ENCODE measurements at regions not wholly inside any gene's neighbourhood (a gene's known extent, or its start where the extent isn't known, plus 50 kb on each side); places are given as distances from the start of the nearest gene placed in this dataset.
A peak's percentile ranks its signal among the peaks of the same experiment; 100 is the strongest.
"Not testable (repeated sequence)": the region's sequence is repeated elsewhere in the genome, so short reads cannot be mapped to it uniquely, and the experiment has no call there.

GRCh38 chr4:9110700-9111099, 59.5 kb upstream of the FAM90A26 start:
- DNase-seq (ENCODE audit: low read depth in 2 of 2): not testable (repeated sequence)

- DNase-seq (ENCODE audit: low read depth in 2 of 2): not testable (repeated sequence)
These were observed 67.1 kb upstream of the FAM90A26 start for GRCh38 chr4:9103148-9103524.

DNA sequence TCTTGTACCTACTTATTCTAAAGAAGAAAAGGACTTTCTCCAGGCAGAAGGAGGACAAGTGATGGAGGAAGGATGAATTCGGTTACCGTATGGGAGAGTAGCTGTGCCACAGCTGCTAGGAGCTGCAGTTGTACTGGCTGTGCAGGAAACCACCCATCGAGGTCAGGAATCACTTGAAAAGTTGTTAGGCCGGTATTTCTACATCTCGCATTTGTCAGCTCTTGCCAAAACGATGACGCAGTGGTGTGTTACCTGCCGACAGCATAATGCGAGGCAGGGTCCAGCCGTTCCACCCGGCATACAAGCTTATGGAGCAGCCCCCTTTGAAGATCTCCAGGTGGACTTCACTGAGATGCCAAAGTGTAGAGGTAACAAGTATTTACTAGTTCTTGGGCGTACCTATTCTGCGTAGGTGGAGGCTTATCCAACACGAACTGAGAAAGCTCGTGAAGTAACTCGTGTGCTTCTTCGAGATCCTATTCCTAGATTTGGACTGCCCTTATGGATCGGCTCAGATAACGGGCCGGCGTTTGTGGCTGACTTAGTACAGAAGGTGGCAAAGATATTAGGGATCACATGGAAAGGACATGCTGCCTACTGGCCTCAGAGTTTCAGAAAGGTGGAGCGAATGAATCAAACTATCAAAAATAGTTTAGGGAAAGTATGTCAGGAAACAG, 67.6 kb upstream of the FAM90A26 start:
- DNase-seq (ENCODE audit: low read depth in 2 of 2): not testable (repeated sequence)

- DNase-seq (ENCODE audit: low read depth in 2 of 2): not testable (repeated sequence)
These were observed 73.9 kb upstream of the FAM90A26 start for GRCh38 chr4:9096330-9096729.

- not testable (repeated sequence) for DNase-seq (ENCODE audit: low read depth in 2 of 2)
These were observed 91.4 kb upstream of the FAM90A26 start for GRCh38 chr4:9078796-9079195.

DNA sequence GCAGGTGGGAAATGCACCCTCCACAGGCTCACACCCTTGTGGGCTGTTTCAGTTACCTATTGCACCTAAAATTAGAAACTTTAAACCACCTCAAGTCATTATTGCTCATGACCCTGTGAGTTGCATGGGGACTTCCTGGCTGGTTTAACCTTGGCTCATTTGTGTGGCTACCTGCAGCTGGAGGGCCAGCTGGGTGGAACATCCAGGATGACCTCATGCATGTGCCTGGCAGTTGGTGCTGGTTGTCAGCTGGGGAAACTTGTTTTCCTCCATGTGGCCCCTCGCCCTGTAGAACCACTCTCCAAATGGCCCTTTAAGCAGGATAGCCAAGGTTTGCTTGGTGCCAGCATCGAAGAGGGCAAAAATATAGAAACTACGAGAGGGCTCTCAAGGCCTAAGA, 93.2 kb upstream of the FAM90A26 start:
- not testable (repeated sequence) for DNase-seq (ENCODE audit: low read depth in 2 of 2)

- DNase-seq (ENCODE audit: low read depth in 2 of 2): not testable (repeated sequence)
These were observed 93.7 kb upstream of the FAM90A26 start for GRCh38 chr4:9076486-9076885.

DNA sequence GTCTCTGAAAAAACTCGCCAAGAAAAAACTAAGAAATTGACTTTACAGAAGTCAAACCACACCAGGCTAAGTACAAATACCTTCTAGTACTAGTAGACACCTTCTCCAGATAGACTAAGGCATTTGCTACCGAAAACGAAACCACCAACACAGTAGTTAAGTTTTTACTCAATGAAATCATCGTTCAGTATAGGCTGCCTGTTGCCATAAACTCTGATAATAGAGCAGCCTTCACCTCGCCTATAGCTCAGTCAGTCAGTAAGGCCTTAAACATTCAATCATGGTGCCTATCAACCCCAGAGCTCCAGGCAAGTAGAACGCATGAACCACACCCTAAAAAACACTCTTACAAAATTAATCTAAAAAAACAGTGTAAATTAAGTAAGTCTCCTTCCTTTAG, 96.8 kb upstream of the FAM90A26 start:
- DNase-seq (ENCODE audit: low read depth in 2 of 2): not testable (repeated sequence)

DNA sequence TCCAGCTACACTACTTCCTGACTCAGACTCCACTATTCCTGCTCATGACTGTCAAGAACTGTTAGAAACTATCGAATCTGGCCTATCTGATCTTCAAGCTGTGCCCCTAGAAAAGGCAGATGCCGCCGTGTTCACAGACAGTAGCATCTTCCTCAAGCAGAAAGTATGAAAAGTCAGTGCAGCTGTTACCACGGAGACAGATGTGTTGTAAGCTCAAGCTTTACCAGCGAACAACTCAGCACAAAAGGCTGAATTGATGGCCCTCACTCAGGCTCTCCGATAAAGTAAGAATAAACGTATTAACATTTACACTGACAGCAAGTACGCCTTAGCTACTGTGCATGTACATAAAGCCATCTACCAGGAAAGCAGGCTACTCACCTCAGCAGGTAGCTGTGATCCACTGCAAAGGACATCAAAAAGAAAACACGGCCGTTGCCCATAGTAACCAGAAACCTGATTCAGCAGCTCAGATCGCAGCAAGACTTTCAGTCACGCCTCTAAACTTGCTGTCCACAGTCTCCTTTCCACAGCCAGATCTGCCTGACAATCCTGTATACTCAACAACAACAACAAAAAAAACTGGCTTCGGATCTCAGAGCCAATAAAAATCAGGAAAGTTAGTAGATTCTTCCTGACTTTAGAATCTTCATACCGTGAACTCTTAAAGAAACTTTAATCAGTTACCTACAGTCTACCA, 97.5 kb upstream of the FAM90A26 start:
- DNase-seq (ENCODE audit: low read depth in 2 of 2): not testable (repeated sequence)

DNA sequence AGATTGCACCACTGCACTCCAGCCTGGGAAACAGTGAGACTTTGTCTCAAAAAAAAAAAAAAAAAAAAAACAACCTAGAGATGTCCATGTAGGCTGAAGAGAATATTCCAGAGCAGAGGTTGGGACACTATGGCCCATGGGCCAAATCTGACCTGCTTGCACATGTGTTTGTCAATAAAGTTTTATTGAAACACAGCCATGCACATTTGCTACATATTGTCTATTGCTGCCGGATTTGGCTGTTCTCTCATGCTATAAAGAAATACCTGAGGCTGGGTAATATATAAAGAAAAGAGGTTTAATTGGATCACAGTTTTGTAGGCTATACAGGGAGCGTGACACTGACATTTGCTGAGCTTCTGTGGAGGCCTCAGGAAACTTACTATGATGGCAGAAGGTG, 102.3 kb upstream of the FAM90A26 start:
- not testable (repeated sequence) for DNase-seq (ENCODE audit: low read depth in 2 of 2)

GRCh38 chr4:9063612-9064011, 106.6 kb upstream of the FAM90A26 start:
- DNase-seq (ENCODE audit: low read depth in 2 of 2): not testable (repeated sequence)

- DNase-seq (ENCODE audit: low read depth in 2 of 2): not testable (repeated sequence)
These were observed 145.3 kb upstream of the FAM90A26 start for GRCh38 chr4:9024866-9025265.

- DNase-seq (ENCODE audit: low read depth in 2 of 2): not testable (repeated sequence)
These were observed 138.2 kb upstream of the HMX1 start for GRCh38 chr4:9009792-9010191.

DNA sequence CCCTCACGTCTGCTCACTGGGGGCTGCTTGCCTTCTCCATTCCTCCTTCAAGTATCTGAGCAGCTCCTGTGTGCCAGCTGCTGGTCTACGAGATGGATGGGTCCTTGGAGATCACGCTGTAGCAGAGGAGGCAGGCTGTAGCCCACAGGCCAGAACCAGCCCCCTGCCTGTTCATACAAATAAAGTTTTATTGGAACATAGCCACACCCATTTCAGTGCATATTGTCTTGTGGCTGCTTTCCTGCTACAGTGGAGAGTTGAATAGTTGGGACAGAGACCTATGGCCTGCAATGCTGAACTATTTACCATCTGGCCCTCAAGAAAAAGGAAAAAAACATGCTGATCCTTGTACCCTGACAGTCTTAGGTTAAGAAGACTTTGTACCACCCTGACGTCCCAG, 136.8 kb upstream of the HMX1 start:
- DNase-seq (ENCODE audit: low read depth in 2 of 2): not testable (repeated sequence)

DNA sequence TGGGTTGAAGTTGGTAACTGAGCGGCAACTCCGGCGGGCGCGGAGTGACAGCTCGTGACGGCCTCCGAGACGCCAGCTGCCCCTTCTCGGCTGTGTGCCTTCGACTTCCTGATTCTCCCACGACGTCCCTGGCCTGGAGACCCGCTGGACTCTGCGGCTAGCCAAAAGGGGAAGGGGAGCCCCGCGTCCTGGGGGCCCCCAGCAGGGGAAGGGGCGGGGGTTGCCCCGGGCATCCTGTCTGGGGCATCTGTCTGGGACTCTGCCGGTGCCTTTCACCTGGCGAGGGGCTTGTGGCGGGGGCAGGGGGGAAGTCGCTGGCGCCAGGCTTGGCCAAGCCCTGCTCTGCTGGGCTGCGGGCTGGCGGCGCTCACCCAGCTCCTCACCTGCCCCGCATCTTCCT, 129.5 kb upstream of the HMX1 start:
- not testable (repeated sequence) for DNase-seq (ENCODE audit: low read depth in 2 of 2)

- peak; percentile 31 to 34 for DNase-seq (ENCODE audit: low read depth in 2 of 2)
These were observed 128.9 kb upstream of the HMX1 start for GRCh38 chr4:9000505-9001001.

- not testable (repeated sequence) for DNase-seq (ENCODE audit: low read depth in 2 of 2)
These were observed 121.3 kb upstream of the HMX1 start for GRCh38 chr4:8992981-8993380.

DNA sequence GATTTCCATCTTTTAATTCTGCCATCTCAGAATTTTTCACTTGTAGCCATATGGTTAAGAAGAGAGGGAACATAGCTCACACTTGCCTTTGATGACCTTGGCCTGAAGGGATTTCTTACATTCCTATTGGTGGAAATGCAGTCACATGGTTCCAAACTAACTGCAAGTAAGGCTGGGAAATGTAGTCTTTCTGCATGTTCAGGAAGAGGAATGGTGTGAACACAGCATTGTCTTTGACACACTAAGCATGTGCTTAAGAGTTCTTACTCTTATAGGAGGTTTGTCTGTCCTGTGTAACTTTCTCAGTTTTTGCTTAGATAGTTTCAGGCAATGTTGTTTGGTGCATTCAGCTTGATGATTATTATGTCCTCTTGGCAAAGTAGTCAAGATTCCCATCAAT, 119.8 kb upstream of the HMX1 start:
- not testable (repeated sequence) for DNase-seq (ENCODE audit: low read depth in 2 of 2)

- DNase-seq (ENCODE audit: low read depth in 2 of 2): not testable (repeated sequence)
These were observed 118.7 kb upstream of the HMX1 start for GRCh38 chr4:8990341-8990740.

- DNase-seq (ENCODE audit: low read depth in 2 of 2): not testable (repeated sequence)
These were observed 114.1 kb upstream of the HMX1 start for GRCh38 chr4:8985786-8986185.

DNA sequence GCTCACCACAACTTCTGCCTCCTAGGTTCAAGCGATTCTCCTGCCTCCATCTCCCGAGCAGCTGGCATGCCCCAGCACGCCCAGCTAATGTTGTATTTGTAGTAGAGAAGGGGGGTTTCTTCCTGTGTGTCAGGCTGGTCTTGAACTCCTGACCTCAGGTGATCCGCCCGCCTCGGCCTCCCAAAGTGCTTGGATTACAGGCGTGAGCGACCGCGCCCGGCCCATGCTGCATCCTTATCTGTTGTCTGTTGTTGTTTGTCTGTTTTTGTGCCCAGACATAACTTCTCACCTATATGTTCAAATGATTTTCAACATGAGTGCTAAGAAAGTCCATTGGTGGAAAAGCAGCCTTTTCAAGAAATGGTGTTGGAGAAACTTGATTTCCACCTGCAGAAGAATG, 113.0 kb upstream of the HMX1 start:
- not testable (repeated sequence) for DNase-seq (ENCODE audit: low read depth in 2 of 2)

DNA sequence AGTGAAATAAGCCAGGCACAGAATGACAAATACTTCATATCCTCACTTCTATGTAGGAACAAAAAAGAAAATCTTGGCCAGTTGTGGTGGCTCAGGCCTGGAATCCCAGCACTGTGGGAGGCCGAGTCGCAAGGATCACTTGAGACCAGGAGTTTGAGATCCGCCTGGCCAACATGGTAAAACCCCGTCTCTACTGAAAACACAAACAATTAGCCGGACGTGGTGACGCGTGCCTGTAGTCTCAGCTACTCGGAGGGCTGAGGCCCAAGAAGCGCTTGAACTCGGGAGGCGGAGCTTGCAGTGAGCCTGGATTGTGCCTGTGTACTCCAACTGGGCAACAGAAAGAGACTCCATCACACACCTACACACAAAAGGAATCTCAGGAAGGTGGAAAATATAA, 112.3 kb upstream of the HMX1 start:
- DNase-seq (ENCODE audit: low read depth in 2 of 2): not testable (repeated sequence)

All from activated CD4-positive, alpha-beta T cell treated with anti-CD3 and anti-CD28 coated beads for 24 hours (primary cell).